Islet of Langerhans (tissue), 1 donor: ENCODE measurements at regions not wholly inside any gene's neighbourhood (a gene's known extent, or its start where the extent isn't known, plus 50 kb on each side); places are given as distances from the start of the nearest gene placed in this dataset.
A peak's percentile ranks its signal among the peaks of the same experiment; 100 is the strongest.

ENCODE experiments used
- FAIRE-seq: peaks from one replicate; lab custom pipeline; 2011; peaks lifted over from hg19 to GRCh38; lab: Jason Lieb, UNC

- peak; percentile 99 for FAIRE-seq
Measured at GRCh38 chr6:148166339-148166968, 176.2 kb upstream of the SASH1 start.

- no peak for FAIRE-seq
Measured at GRCh38 chr6:148169706-148170105, 172.9 kb upstream of the SASH1 start.

DNA sequence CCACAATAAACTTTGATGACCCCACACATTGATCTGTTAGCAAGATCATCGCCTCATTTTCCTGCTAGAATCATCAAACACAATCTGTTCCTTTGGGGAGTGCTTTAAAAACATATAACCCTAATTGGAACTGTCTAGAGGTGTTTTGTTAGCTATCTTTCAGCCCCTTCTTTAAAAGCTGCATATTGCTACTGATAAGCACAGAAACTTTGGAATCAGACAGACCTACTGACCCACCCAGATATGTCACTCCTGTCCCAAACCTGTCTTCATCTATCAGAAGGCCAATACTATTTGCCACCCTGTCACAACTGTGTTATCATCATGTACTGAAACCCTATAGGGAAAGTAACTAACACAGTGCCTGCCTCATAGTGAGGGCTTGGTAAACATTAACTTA, 172.4 kb upstream of the SASH1 start:
- no peak for FAIRE-seq

DNA sequence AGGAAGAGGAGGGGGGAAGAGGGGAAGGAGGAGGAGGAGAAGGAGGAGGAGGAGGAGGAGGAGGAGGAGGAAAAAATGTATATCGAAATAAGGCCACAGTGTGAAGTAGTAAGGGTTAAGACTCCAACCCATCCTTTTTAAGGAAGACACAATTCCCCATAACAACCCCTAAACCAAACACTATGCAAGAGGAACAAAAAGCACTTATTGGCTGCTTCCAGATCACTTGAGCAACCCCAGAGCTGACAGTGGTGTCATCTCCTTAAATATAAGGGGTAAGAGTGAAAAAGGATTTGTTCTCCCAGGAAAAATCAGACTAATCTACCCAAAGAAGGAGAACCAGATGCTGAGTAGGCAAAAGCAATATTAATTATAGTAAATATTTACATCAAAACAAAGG, 169.1 kb upstream of the SASH1 start:
- FAIRE-seq = no peak

GRCh38 chr6:148175550-148176188, 167.0 kb upstream of the SASH1 start:
- FAIRE-seq = no peak

GRCh38 chr6:148177589-148178233, 164.9 kb upstream of the SASH1 start:
- no peak for FAIRE-seq

DNA sequence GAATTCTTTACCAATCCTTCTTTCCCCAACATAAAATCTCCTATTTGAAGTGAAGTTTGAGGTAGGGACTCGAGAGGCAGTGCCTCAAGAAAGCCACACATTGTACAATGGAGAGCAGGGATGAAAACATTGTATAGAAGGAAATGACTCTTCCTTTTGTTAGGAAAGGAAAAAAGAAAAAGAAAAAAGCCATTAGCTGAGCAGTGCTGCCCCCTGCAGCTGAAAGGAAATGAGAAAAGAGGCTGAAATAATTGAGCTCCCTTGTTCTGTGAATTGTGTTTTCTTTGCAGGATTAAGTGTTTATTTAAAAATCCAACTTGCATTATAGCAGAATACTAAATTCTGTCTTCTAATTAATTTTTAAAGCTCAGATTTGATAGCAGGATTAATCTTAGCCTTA, 162.9 kb upstream of the SASH1 start:
- no peak for FAIRE-seq

DNA sequence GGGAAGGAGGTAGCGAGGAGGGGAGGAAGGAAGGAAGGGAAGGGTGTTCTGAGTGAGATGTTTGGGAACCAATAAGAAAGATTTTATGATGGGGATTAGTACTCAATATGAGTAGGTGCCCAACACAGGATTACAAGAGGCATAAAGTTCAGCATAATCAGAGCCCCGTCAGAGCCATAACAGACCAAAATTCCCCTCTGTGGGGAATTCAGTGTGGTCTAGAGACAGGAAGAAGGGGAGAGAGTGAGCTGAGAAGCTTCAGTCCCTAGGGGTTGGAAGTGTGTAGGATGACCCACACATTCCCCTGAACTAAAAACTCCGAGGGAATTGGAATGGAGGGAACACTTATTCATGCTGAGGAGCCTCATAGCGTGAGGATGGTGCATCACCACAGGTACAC, 160.3 kb upstream of the SASH1 start:
- FAIRE-seq = no peak

- FAIRE-seq = no peak
Measured at GRCh38 chr6:148183776-148184175, 158.9 kb upstream of the SASH1 start.

DNA sequence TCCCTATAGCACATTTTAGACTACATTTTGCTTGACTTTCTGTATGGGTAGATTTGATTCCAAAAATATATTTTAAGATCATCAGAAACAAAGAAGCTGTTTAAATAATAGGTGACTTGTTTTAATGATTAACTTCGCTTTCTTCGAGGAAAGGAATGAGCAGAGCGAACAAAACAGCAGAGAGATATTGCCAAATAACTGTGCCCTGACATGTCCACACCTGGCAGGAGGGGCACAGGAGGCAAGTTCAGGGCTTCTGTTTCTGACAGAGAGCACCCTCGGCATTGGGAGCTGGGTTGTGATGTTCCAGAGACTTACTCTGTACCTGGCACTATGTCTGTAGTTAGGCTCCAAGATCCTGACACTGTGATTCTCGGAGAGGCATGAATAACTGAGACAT, 155.7 kb upstream of the SASH1 start:
- FAIRE-seq = no peak

- FAIRE-seq = no peak
Measured at GRCh38 chr6:148192310-148192709, 150.3 kb upstream of the SASH1 start.

GRCh38 chr6:148193063-148193680, 149.5 kb upstream of the SASH1 start:
- no peak for FAIRE-seq

DNA sequence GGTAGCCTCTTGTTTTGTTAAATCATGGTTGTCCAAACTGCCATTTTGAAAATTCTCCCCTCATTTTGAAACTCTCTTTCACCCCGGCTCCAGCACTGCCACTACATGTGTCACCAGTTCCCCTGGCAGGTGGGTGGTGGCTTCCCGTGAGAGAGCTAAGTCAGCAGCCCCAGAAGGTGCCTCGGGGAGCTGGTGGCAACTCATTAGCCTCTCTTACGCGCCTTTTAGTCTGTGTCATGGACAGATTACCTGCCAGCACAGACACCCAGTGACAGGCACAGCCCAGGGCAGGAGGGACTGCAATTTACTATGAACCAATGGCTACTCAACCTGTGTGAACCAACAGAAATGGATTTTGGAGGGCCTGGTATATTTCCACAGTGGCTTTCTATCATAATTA, 147.1 kb upstream of the SASH1 start:
- FAIRE-seq = no peak

- FAIRE-seq = no peak
Measured at GRCh38 chr6:148199584-148199983, 143.1 kb upstream of the SASH1 start.

DNA sequence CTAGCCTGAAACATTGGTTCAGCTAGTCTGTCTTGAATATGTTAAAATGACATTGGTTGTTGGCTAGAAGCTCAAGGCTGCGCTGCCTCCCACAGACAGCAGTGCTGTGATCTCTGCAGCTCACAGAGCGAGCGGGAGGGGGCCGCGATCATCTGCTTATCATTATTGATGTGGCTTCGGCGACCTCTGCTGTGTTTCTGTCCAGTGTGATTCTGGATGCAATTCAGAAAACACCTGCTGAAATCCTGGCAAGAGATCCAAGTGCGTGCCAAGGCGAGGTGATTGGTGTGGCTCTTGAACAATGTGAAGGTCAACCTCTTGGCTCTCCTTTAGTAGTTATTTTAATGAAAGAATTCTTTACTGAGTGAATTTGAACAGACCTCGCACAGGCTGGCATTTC, 142.3 kb upstream of the SASH1 start:
- FAIRE-seq = no peak

- FAIRE-seq = no peak
Measured at GRCh38 chr6:148200781-148201180, 141.9 kb upstream of the SASH1 start.

DNA sequence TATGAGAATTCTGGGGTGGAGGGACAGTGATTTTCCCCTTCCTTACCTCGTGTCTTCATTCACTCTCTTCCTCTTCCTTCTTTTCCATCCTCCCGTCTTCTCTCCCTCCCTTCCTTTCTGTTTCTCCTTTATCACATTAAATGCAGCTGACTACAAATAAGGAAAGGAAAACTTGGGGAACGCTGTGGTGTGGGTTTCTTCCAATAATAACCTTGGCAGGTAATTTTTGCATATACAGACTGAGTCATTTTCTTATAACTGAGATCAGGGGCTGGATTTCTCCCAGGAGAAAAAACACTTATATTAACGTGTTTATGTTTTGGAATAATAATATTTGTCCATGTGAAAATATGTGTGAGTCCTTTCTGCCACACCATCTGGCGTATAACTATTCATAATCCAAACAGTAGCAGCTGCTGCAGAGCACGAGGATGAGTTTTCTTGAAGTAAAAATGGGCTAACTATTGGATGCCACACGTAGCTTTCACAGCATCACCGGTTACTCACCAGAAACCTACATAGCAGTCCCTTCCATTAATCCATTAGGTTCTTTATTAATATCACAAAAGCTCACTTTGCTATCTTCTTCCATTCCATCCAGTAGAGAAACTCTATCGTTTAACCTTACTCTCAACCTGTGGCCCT, 139.2 kb upstream of the SASH1 start:
- no peak for FAIRE-seq

DNA sequence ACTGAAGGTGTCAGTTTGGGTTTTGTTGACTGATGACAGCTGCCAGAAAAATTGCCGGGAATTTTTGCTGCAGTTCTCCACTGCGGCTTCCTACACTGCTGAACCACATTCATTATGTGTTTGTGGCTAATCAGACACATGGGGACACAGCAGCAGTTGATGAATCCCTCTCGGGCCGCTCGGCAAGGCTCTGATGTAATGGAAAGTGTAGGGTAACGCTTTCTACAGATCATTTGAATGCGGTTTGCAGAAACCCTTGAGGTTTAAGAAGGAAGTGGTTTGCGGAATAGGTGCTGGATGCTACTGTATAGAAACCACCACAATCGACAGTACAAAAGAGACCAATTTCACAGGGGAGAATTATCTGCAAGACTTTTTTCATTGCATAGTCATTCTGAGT, 138.7 kb upstream of the SASH1 start:
- FAIRE-seq = no peak

DNA sequence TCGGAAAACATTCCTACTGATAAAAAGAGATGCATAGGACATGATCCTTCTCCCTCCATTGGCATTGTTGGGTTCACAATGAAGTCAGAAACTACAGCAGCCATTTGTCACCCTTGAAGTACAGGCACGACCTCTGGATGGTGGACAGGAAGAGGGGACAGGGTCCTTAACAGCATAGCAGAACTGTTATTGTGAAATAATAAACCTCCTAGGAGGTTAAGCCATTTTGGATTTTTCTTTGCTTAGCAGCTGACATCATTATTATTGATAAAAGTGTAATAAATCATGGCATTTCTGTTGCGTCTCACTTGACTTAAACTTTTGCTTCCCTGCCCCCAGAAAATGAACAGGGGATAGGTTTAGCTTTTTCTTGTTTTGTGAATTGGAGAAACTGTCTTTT, 134.3 kb upstream of the SASH1 start:
- FAIRE-seq = no peak

- no peak for FAIRE-seq
Measured at GRCh38 chr6:148211777-148212324, 130.8 kb upstream of the SASH1 start.

GRCh38 chr6:148212366-148212765, 130.3 kb upstream of the SASH1 start:
- no peak for FAIRE-seq

GRCh38 chr6:148213366-148213765, 129.3 kb upstream of the SASH1 start:
- no peak for FAIRE-seq

- FAIRE-seq = no peak
Measured at GRCh38 chr6:148214667-148215066, 128.0 kb upstream of the SASH1 start.
